ENCODE measurements at regions not wholly inside any gene's neighbourhood (a gene's known extent, or its start where the extent isn't known, plus 50 kb on each side); places are given as distances from the start of the nearest gene placed in this dataset.

- no peak for DNase-seq (ENCODE audit: low spot score)
Observed at GRCh38 chr11:93963072-93963471, 58.1 kb upstream of the HEPHL1 start.

DNA sequence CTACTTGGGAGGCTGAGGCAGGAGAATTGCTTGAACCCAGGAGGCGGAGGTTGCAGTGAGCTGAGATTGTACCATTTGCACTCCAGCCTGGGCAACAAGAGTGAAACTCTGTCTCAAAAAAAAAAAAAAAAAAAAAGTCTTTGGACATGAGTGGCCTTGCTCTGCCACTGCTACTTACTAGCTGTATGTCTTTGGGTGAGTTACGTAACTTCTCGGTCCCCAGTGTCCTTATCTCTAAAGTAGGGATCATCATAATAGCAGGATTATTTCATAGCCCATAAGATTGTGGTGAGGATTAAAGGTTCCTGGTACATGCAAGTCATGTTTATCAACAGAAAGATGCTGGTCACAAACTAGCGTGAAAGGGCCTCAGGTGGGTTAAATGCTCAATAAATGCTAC is 53.9 kb upstream of the HEPHL1 start:
- DNase-seq (ENCODE audit: low spot score), result no peak

GRCh38 chr11:93967944-93968343 is 53.2 kb upstream of the HEPHL1 start:
- no peak for DNase-seq (ENCODE audit: low spot score)

DNA sequence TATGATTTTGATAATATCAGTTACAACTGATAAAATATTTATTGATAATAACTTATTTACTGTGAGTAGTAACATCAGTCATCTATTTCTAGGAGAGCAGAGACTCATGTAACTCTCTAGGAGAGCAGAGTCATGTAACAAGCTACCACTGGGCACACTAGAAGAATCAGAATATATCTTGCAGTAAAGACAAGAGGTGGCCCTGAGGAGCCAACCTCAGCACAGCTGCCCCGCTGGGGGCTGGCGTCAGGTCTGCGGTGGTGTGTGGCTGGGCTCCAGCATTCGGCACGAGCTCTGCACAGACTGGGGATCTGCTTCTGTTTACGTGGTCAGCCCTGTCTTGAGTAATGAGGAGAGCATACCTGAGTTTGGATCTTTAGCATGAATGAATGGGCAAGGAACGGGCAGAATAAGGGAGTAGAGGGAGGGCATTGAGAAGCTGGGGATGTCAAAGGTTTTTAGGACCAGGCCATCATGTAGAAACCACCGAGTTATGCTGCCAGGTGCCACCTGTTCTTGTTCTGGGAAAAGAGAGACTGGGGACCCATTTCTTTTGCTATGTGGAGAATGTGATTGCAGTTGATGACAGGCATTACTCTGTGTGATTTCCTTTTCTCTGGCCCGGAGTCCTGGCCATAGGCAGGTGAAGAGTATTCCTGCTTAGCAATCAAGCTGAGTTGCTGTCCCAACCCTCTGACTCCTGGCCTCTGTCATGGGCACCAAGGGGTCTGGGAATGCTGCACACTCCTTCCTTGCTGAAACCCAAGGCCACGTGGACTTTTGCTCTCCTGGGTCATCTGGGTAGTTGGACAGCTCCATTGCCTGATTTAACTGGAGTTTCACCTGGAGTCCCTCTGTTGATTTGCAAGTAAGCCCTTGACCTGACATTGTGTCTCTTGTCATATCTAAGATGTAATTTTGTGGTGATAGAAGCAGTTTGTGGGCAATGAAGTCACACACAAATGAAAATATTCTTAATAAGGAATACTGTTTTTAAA is 50.9 kb upstream of the HEPHL1 start:
- no peak for DNase-seq (ENCODE audit: low spot score)

Measured in germinal center (tissue), 1 donor.